ENCODE measurements at regions not wholly inside any gene's neighbourhood (a gene's known extent, or its start where the extent isn't known, plus 50 kb on each side); places are given as distances from the start of the nearest gene placed in this dataset.

DNA sequence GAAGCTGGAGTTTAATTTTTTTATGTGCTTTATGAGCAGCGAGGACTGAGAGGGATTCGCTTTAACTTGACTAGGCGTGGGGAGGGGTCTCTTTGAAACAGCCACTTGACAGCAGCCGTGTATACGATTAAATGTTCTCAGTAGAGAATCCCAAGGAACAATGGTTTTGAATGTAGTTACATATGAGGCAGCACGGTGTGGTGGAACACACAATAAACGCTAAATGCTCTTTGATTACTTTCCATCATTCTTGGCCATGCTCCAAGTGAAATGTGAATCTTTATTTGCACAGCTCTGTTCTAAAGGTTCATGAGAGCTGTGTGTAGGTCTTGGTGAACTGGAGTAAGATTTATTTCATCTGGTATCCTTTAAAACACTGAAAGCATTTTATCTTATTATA, 251.4 kb upstream of the TGFBR2 start:
- DNase-seq (ENCODE audit: low read depth in 2 of 2), result no peak

DNA sequence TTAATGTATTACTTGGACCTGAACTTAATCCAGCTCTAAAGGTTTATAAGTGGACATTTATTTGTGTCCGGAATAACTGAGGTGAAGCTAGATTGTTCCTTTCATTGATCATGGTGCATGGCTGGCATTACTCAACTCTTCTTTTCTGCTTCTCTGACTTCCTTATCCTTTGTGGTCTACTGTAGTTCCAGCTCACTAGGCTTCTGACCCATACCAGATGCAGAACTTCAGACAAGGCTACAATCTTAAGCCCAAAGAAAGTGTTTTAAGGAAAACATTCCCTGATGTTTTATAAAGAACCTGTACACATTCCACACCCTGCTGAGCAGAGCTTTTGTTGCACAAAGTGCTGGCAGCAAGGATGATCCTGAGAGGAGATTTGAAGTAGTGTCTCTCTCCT, 250.8 kb upstream of the TGFBR2 start:
- DNase-seq (ENCODE audit: low read depth in 2 of 2), result no peak

DNA sequence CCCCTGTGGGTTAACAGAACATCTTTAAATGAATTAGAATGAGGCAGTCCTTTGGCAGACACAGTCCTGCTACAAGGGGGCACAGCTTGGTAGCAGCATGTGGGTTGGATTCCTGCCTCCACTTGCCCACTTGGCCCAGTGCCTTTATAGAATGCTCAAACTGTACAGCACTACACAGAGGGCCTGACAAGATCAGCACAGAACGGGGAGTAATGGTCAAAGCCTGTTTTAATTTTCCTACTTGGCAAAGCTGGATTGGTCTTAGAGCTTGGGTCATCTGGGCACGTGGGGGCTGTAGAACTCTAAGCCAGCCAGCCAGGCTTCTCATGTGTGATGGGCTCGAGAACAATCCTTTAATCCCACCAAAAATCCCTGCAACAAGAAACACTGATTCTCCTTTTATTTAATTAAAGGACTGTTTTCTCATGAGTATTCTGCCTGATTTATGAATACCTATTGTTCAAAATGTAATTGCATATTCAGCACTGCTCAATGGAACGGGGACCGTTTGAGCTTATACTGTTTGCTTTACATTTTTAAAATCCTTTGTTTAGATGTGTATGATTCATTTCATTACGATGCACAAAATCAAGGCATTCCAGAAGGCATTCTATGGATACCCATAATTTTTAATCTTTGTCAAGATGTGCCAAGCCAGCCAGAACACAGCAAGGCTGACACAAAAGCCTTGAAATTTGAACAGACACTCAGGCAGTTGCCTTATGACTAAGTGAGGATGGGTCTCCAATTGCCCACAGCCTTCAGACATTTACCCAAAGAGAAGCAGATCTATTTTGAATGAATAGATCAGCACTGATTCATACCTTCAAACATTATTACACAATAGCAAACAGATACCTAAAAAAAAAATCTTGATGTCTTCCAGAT, 249.3 kb upstream of the TGFBR2 start:
- DNase-seq (ENCODE audit: low read depth in 2 of 2), result no peak

- DNase-seq (ENCODE audit: low read depth in 2 of 2), result no peak
These were observed 248.5 kb upstream of the TGFBR2 start for GRCh38 chr3:30357897-30358296.

GRCh38 chr3:30358871-30359270, 247.5 kb upstream of the TGFBR2 start:
- DNase-seq (ENCODE audit: low read depth in 2 of 2), result no peak

DNA sequence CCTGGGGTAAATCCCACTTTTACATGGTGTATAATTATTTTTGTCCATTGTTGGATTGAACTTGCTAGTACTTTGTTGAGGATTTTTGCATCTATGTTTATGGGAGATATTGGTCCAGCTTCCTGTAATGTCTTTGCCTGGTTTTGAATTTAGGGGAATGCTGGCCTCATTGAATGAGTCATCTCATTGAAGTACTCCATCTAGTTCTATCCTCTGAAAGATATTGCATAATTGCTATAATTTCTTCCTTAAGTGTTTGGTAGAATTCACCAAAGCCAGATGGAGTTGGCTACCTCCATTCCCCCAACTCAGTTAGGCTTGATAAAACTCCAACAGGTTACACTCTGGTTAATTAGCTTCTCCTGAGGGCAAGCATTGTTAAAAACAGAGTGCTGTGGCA, 237.4 kb upstream of the TGFBR2 start:
- DNase-seq (ENCODE audit: low read depth in 2 of 2), result no peak

- no peak for DNase-seq (ENCODE audit: low read depth in 2 of 2)
These were observed 235.6 kb upstream of the TGFBR2 start for GRCh38 chr3:30370681-30371271.

DNA sequence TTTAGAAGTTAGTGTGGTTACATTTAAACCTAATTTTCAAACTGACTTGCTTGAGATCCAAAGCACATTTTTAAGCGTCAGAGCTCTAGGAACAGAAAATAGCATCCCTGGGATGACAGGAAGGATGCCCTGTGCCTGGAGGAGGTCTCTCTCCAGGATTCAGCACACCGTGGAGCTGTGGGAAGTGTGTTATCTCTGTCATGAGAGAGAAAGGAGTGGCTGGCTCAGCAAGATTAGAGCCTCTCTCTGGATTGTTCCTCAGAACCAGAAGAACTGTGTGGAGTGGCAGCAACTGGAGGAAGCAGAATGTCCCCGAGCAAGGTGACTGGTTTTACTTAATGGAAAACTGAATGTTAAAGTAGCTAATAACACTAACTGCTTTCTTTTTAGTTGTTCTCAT, 233.6 kb upstream of the TGFBR2 start:
- DNase-seq (ENCODE audit: low read depth in 2 of 2), result no peak

DNA sequence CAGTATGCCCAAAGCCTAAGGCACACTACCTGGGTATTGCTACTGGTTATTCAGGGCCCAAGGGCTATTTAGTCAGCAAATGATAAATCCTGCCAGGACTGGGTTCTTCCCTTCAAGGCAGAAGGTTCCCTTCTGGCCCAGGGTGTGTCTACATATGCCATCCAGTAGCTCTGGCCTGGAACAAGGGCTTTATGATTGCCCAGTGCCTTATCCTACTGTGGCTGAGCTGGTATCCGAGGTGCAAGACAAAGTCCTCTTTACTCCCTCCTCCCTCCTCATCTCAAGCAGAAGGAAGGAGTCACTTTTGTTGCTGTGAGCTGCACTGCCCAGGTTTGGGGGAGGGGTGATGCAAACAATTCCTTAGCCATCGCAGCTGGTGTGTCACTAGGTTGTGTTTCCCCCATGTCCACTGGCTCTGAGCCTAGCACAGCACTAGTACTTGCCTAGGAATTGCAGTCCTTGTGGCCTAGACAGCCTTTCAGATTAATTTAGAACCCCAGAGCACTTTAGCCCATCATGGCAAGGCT, 221.8 kb upstream of the TGFBR2 start:
- no peak for DNase-seq (ENCODE audit: low read depth in 2 of 2)

- DNase-seq (ENCODE audit: low read depth in 2 of 2), result no peak
These were observed 213.3 kb upstream of the TGFBR2 start for GRCh38 chr3:30393079-30393478.

DNA sequence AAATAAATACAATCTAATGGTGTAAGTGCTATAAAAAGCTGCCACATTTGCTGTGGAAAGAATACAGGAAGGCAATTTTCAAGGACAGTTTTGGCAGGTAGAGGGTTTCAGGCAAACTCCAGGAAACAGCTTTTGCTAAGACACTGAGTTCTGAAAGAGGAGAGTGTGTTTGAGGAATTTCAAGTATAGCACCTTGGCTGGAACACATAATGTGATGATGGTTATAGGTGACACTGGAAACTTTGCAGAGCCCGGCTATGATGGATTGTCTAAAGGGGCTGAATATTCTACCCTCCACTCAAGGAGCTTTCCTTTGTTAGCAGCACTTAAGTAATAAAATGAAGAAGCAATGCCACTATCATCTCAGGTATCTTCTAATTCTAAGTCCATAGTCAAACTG, 209.4 kb upstream of the TGFBR2 start:
- DNase-seq (ENCODE audit: low read depth in 2 of 2), result no peak

- DNase-seq (ENCODE audit: low read depth in 2 of 2), result no peak
These were observed 206.8 kb upstream of the TGFBR2 start for GRCh38 chr3:30399394-30400181.

GRCh38 chr3:30400926-30401325, 205.5 kb upstream of the TGFBR2 start:
- DNase-seq (ENCODE audit: low read depth in 2 of 2), result no peak

DNA sequence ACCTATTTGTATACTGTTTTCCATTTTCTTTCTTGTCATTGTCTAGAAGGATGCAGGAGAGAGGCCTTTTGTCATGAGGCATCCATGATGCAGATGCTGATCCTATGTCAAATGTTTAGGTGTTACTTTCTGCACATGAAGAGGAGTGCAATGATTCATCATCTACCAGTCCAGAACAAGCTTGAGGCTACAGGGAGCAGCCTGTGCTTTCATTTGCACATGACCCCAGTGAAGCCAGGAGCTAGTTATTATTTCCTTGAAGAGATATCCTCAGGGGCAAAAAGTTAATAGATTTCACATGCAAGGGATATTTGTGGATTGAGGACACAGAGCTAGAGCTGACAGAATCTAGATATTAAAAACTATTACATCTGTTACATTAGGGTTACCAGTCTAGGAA, 204.4 kb upstream of the TGFBR2 start:
- no peak for DNase-seq (ENCODE audit: low read depth in 2 of 2)

GRCh38 chr3:30407651-30408050, 198.8 kb upstream of the TGFBR2 start:
- DNase-seq (ENCODE audit: low read depth in 2 of 2), result no peak

- DNase-seq (ENCODE audit: low read depth in 2 of 2), result no peak
These were observed 198.3 kb upstream of the TGFBR2 start for GRCh38 chr3:30408105-30408557.

DNA sequence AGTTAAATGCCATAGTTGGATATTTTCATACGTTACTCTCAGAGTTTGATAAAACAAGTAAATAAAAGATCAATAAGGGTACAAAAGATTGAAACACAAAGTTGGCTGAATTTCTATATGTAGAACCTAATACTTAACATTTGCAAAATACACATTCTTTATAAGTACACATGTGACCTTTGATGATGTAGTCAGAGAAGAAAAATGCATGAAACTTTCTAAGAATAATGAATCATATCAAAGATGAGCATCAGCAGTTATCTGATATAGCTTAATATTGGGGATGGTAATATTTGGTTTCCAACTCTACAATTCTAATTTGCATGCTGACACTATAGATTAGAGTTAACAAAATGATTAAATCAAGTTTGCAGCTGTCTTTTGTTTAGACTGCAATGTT, 188.0 kb upstream of the TGFBR2 start:
- DNase-seq (ENCODE audit: low read depth in 2 of 2), result no peak

GRCh38 chr3:30421266-30421665, 185.1 kb upstream of the TGFBR2 start:
- no peak for DNase-seq (ENCODE audit: low read depth in 2 of 2)

DNA sequence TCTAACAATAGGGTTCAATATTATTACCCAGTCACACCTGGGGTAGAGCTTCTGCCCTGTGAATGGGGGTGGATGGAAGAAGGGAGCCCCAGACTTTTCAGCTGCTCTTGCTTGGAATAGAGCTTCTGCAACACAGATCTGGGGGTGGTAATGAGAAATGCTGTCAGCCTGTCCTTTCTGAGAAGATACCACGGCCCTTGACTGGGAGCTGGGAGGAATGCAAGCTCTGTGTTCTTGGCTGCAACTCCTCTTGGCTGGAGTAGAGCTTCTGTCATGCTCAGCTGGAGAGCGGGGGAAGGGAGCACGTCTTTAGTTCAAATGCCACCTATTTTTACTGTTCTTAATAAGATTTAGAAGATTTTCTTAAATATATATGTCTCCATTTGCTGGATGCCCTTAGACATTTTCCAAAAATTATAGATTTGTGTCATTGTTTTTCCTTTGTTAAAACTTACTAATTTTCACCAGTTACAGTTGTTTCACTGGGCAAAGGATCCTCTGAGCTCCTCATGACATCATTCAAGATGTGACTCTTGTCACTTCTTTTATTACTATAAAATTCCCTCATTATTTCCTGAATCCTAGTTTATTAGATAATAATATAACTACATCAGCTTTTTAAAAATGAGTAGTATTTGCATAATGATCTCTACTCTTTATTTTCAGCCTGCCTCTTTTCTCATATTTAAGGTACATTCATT, 180.0 kb upstream of the TGFBR2 start:
- no peak for DNase-seq (ENCODE audit: low read depth in 2 of 2)

DNA sequence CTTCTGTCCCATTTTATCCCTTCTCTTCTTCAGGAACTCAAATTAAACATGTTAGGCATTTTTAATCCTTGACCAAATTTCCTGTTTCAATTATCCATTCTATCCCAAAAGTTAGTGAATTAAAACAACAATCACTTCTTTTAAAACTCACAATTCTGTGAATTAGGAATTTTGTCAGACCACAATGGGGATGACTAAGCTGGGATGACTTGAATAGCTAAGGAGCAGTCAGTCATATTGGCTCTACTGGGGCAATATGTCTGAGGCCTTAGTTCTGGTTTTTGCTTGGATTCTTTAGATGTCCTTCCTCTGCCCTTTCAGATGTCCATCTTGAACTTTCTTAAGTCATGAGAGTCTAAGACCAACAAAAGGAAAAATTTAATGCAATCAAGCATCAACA, 178.2 kb upstream of the TGFBR2 start:
- no peak for DNase-seq (ENCODE audit: low read depth in 2 of 2)

- DNase-seq (ENCODE audit: low read depth in 2 of 2), result no peak
These were observed 170.5 kb upstream of the TGFBR2 start for GRCh38 chr3:30435861-30436331.

- no peak for DNase-seq (ENCODE audit: low read depth in 2 of 2)
These were observed 169.2 kb upstream of the TGFBR2 start for GRCh38 chr3:30437171-30437601.

All from stimulated activated CD4-positive, alpha-beta T cell treated with anti-CD3 and anti-CD28 coated beads, Interleukin-1b, Interleukin-23, amount 100 ng/mL, for 1 hour (primary cell).